HG03460 (cell line): ENCODE measurements at regions not wholly inside any gene's neighbourhood (a gene's known extent, or its start where the extent isn't known, plus 50 kb on each side); places are given as distances from the start of the nearest gene placed in this dataset.
A peak's percentile ranks its signal among the peaks of the same experiment; 100 is the strongest.
"Not testable (repeated sequence)": the region's sequence is repeated elsewhere in the genome, so short reads cannot be mapped to it uniquely, and the experiment has no call there.

ENCODE experiments used
- ATAC-seq: cut with Tn5 transposase; IDR thresholded peaks from one replicate; pipeline ENCODE4 v1.9.1; 2021; ENCODE audit not compliant: unreplicated experiment

DNA sequence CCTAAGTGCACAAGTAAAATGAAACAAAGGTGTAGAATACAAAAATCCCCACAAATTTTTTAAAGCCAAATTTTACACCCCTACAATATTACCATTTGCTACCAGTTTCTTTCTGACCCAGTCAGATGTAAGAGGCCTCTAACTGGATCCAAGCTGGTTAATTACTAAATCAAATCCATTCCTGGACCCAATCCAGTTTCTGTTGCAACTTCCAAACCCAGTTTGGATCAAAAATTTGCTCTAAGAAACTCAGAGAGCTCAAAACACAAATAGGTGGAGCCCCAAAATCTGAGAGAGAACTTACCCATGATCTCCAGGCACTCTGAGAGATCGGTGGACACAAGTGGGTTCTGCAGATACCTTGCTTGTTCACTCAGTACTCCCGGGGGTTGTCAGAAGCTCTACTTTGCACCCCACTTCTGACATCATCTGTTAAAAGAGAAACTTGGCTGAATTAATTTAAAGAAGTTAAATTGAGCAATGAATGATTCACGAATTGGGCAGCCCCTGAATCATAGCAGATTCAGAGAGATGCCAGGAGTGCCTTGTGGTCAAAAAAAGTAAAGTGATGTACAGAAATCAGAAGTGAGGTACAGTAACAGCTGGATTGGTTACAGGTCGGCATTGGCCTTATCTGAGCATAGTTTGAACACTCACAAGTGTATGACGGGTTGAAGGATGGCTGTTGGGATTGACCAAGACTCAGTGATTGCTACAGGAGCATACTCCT lies 448.0 kb downstream of the KCNT2 start:
- no peak for ATAC-seq

DNA sequence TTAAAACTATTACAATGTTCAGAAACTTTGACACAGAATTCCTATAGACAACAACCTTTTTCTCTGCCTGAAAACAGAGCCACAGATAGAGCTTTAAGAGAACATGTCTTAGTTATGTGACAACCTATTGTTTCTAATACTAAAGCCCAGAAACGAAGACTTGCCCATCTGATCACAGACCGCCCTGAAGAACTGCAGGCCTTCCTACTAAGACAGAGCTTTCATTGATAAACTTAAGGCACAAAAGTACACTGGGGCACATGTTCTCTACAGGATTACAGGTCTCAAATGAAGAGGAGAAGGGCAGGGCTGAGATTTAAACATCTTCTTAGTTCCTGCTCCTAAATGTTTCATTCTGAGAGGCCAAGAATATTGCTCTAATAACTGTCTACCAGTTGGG lies 452.7 kb downstream of the KCNT2 start:
- no peak for ATAC-seq

DNA sequence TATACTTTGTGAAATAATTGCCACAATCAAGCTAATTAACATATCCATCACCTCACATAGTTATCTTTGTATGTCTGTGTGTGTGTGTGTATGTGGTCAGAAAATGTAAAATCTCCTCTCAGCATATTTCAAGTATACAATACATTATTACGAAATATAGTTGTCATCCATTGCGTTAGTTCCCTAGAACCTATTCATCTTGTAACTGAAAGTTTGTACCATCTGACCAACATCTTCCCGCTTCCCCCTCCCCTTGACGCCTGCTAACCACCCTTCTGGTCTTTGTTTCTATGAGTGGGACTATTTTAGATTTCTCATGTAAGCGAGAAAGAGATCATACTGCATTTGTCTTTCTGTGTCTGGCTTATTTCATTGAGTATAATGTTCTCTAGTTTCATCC lies 455.3 kb downstream of the KCNT2 start:
- no peak for ATAC-seq

DNA sequence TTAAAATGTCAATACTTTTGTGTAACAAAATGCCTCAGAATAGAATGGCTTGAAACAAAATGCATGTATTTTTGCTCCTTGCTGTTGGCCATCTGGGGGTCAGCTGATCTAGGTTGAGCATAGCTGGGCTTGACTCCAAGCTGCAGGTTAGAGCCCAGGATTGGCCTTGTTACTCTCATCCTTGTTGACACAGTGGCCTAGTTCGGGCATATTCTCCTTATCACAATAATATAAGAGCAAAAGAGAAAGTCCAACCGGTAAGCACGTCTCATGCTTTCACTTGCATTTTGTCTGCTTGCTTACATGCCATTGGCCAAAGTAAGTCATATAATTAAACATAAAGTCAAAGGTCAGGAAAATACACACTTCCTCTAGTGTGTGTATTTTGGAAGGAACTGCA lies 456.2 kb downstream of the KCNT2 start:
- no peak for ATAC-seq

DNA sequence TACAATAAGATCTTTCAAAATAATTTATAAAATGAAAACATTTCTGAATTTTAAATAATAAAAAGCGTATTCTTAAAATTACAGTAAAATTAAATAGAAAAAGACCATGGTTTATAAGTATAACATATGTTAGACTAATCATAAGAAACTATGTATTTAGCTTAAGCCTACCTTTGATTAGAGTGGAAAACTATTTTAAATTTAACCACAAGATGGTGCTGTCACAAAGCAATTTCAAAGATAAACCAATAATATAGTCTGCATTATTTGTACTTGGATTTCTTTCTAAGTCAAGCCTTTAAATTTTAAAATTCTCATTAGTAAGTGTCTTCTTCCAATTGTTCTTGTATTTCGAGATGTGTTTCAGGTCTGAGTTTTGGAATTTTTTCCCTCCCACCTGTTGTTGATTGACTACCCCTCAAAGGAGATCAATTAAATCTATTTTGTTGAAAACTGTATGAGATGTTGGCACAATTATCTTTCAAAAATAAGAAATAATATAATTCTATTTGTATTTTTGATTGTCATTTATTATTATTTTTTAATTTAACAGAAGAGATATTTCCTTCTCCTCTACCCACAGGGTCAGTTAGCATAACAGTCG lies 459.8 kb downstream of the KCNT2 start:
- ATAC-seq = peak; percentile 55

DNA sequence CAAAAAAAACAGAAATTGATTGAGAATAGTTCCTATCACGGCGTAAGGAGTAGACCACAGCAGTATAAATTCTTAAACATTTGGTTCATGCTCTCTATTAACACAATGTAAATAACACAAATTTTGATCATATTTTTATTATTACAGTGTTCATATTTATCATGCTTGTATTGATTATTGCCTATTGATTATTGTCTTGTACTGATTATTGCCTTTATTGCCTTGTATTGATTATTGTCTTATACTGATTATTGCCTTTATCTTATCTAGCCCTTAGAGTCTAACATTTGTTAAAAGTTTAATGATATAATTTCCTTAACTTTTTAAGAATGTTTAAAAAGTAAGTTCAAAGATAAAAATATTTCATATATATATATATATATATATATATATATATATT lies 460.7 kb downstream of the KCNT2 start:
- no peak for ATAC-seq

DNA sequence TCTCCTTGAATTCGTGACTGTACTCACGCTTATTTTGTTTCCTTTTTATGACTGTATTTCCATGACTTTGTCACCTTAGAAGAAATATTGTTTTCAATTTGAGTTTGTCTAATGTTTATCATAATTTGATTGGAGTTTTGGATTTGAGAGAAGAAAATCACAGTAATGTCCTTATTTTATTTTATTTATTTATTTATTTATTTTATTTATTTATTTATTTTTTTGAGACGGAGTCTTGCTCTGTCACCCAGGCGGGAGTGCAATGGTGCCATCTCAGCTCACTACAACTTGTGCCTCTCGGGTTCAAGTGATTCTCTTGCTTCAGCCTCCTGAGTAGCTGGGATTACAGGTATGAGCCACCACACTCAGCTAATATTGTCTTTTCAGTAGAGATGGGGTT lies 463.1 kb downstream of the KCNT2 start:
- not testable (repeated sequence) for ATAC-seq

DNA sequence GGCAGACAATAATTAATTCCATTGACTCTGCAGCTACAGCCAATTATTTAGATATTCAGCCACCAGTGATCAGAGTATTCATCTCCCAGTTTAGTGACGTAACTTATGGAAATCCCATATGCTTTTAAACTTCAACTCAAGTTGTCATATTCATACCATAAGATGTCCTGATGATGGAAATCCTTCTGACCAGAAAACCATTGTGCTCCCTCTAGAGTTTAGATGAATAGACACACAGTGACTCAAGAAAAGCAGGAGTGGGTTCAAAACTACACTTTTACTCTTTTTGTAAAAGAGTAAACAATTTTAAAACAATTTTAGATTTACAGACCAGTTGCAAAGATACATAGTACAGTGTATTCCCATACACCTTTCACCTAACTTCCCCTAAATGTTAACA lies 463.7 kb downstream of the KCNT2 start:
- no peak for ATAC-seq

DNA sequence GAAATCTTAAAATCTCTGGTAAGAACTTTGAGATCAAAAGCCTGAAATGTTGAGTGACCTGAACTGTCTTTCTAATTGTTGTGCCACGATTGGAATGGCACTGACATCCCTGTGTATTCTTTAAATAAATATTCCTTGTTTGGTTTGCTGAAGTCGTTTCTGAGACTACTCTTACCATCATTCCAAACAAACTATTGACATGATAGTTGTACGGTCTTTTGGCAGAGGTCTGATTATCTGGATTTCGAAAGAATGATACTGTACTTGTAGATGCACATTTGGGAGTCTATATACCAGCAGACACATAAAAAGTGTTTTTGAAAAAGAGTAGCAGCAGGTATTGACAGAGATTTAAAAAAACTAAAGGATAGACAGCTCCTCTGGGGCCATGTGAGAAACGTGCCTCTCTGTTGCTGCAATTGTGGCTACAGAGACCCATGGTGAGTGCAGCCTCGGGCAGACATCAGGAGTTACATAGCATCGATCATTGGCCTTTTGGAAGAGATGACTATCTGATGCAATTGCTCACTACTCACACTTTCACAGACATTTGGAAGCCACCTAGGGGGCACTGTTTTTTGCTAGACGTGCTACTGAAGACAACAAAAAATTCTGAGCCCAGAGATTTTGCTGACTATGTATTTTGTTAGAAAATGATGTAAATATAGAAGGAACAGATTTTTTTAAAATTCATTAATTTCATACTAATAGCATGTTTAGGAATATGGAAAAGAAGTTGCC lies 464.5 kb downstream of the KCNT2 start:
- ATAC-seq = no peak

DNA sequence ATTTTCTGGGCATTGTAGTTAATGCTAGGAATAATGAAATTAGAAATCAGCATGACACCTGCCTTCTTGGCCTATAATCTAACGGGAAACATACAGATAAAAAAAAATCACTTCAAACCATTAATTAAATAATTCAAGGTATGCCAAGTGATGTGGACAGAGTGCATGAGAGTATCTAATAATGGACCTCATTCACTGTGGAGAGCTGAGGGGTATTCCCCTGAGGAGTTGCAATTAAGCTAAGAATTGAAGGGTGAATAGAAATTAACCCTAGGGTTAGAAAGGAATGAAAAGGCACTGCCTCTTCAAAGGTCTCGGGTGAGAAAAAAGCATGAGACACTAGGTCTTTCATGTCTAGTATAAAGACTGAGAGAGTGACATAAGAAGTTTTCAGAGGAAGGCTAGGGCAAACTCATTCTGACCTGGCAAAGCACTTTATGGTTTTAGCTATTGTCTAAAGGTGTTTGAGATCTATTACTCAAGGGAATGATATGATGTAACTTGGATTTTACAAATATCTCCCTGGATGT lies 466.1 kb downstream of the KCNT2 start:
- no peak for ATAC-seq

DNA sequence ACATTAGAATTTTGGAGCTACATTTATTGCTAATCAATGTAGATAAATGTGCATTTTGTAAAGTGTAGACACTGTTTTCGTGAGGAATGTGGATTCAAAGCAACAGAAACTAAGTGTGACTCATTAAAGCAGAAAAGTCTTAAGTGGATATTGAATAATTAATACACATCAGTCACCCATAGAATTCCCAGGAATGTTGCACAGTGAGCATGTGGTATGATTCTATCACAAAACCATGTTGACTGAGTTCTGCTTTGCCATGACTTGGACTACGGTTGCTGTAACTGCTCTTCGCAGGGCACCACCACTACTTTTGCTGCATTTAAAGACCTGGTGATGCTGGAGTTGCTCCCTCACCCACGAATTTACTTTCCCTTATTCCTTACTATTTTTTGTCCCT lies 471.8 kb downstream of the KCNT2 start:
- ATAC-seq = no peak

DNA sequence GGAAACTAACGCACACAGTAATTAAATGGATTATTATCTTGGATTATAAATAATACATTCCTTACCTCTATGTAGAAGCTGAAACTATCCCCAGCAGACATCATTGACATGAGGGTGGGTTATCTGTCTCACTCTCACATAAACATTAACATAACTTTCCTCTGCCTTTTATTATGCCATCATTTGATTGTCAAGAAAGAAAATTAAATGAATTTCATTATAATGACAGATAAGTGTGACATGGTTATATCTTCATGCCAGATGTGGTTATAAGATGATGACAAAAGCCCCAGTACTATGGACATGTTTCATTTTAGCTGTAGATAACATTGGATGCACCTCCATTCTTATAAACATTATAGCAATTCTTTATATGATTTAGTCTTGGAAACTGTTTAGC lies 476.5 kb downstream of the KCNT2 start:
- no peak for ATAC-seq

DNA sequence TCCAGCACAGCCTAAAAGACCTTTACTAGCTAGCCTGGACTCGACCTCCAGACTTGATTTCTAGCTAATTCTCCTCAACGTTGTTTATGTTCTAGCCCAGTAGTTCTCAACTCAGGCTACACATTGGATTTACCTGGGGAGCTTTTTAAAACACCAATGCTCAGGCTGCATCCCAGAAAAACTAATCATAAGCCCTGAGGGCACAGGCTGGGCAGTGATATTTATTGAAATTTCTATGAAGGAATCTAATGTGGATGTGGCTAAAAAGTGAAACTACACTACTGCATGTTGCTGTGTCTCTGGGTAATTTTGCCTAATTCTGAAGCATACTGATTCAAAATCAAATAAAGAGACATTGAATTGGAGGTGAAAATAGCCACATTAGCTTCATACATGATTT lies 479.4 kb downstream of the KCNT2 start:
- ATAC-seq = no peak

DNA sequence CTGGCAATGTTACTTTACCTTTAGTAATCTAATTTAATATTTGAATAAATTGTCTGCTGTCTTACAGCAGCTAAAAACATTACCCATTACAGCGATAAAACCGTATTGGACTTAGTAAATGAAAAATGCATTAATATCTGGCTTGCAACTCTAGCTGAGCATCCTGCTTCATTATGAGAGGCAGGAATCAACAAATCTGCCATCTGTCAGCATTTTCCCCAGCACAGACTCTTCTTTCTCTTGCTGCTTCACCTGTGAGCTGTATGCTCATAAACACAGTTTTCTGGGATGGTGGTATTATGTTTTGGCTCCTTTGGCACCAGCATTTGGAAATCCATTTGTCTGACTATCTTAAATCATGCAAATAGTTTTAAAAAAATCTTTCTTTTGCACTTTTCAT lies 487.1 kb downstream of the KCNT2 start:
- ATAC-seq = no peak

DNA sequence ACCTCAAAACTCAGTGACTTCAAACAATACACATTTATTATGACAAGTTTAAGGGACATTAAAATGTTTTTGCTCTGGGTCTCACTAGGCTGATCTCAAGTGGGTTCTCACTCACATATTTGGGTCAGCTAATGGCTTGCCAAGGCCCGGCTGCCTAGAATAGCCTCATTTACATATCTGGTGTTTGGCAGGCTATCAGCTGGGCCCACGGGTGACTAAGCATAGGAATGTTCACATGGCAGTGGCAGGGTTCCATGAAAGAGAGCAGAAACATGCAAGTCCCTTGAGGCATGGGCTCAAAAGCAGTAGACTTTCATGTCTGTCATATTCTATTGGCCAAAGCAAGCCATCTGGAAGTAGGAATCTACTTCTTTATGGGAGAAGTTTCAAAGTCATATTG lies 492.6 kb downstream of the KCNT2 start:
- ATAC-seq = no peak

DNA sequence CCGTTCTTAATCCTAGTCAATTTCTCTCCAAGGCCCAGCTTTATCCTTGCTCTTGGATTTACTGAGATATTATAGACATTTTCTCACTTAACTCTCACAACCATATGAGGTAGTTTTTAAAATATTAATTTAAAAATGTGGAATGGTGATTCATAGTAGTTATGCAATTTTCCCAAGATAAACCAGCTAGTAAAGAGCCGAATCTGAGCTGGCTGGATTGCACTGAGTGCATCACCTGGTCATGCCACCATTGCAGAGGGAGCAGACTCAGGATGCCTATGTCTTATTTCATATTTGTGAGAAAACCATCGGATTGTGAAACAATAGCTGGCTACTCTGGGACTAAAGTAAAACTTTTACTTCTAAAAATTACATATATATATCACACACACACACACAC lies 494.0 kb downstream of the KCNT2 start:
- ATAC-seq = no peak

DNA sequence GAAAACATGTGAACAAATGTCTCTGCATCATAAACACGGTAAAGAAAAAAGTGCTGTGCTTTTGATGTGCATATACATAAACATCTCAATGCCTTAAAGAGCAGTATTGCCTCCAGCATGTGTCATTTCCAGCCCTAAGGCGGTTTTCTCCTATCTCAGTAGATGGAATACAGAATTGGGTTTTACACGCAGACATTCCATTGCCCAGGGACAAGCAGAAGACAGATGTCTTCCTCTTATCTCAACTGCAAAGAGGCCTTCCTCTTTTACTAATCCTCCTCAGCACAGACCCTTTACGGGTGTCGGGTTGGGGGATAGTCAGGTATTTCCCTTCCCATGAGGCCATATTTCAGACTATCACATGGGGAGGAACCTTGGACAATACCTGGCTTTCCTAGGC lies 499.2 kb downstream of the KCNT2 start:
- not testable (repeated sequence) for ATAC-seq

DNA sequence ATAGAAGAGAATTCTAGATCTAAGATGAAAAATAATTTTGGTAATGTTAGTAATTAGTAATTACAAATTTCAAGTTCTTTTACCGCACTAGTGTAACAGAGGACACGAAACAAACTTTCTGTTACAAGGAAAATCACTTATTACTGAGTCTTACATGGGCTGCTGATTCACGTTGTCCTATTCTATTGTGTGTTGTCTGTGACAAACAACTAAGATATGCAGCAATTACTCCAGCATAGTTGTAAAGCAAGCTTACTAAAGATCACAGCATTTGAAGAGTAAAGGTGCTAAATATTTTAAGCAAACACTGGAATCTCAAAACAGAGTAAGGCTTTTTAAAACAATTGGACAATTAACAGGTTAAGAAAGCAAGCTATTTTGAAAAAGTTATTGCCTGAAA lies 502.3 kb downstream of the KCNT2 start:
- ATAC-seq = no peak

DNA sequence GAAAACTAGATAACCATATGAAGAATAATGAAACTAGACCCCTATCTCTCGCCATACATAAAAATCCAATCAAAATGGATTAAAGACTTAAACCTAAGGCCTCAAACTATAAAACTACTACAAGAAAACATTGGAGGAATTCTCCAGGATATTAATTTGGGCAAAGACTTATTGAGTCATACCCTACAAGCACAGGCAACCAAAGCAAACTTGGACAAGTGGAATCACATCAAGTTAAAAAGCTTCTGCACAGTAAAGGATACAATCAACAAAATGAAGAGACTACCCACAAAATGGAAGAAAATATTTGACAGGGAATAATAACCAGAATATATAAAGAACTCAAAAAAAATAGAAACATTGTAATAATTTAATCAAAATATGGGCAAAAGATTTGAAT lies 505.4 kb downstream of the KCNT2 start:
- no peak for ATAC-seq

DNA sequence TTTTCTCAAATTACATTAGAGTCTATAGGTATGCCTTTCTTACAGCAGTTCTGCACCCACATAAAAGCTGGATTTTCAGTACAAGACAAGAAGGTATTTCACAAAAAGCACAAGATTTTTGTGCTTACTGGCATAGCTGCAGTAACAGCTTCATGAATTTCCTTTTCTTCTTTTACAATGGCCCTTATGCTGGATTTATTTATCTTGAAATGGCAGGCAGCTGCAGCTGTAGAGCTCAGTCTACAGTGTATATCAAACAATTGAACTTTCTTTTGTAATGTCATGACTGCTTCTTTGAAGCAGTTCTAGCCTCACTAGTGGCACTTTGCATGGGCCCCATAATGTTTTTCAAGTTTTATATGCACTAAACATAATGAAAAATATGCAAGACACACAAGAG lies 510.2 kb downstream of the KCNT2 start:
- no peak for ATAC-seq

DNA sequence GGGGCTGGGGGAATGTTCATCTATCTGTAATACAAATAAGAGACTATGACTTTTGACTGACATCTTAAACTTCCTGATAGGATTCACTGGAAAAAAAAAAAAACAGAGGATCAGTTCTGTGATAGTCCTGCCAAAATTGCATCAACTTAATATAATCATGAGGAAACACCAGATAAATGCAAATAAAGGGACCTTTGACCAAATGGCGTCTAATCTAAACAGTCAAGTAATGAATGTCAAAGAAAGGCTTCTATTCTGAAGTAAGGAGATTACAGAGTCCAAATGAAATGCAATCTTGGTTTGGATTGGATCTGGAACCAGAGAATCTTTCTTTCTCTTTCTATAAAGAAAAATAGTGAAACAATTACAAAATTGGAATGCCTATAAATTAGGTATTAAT lies 513.4 kb downstream of the KCNT2 start:
- ATAC-seq = no peak
